Omental fat pad (tissue), 3 donors: ENCODE measurements at regions not wholly inside any gene's neighbourhood (a gene's known extent, or its start where the extent isn't known, plus 50 kb on each side); places are given as distances from the start of the nearest gene placed in this dataset.

Source experiments
- ATAC-seq: fragments of 150-250 bp; one replicate; pipeline ENCODE4 v1.9.1; 2016; ENCODE audit warnings: mild to moderate bottlenecking, moderate library complexity; ENCODE audit not compliant: low FRiP score
- DNase-seq: peaks from one replicate; pipeline ENCODE4 v3.0.0-alpha.2; 2019; ENCODE audit warnings: low spot score
- CTCF ChIP-seq, 3 donors: fragments of 450-650 bp; IDR thresholded peaks; one replicate each; pipeline ENCODE4 v1.5.1; 2016 to 2017; ENCODE audit warnings: antibody characterized with exemption in 3 of 3, mild to moderate bottlenecking in 3 of 3, moderate library complexity in 2 of 3

- TF ChIP-seq CTCF (IDR thresholded peaks at IDR 0.05) = no peak
- no peak for ATAC-seq
- no peak for DNase-seq
These were observed 188.5 kb upstream of the TMEM132C start for GRCh38 chr12:128078301-128078971.

- TF ChIP-seq CTCF (IDR thresholded peaks at IDR 0.05) = no peak
- no peak for DNase-seq
- ATAC-seq = no peak
These were observed 187.5 kb upstream of the TMEM132C start for GRCh38 chr12:128079446-128079845.

GRCh38 chr12:128083132-128083729 is 183.7 kb upstream of the TMEM132C start:
- ATAC-seq (no peak), DNase-seq (no peak)
- TF ChIP-seq CTCF (IDR thresholded peaks at IDR 0.05) = no peak

GRCh38 chr12:128088926-128089325 is 178.0 kb upstream of the TMEM132C start:
- DNase-seq (no peak), ATAC-seq (no peak)
- TF ChIP-seq CTCF (IDR thresholded peaks at IDR 0.05) = no peak

GRCh38 chr12:128089961-128090360 is 177.0 kb upstream of the TMEM132C start:
- ATAC-seq (no peak), DNase-seq (no peak)
- no peak for TF ChIP-seq CTCF (IDR thresholded peaks at IDR 0.05)

GRCh38 chr12:128091101-128091720 is 175.8 kb upstream of the TMEM132C start:
- DNase-seq = no peak
- no peak for TF ChIP-seq CTCF (IDR thresholded peaks at IDR 0.05)
- no peak for ATAC-seq

GRCh38 chr12:128091951-128092382 is 175.0 kb upstream of the TMEM132C start:
- no peak for TF ChIP-seq CTCF (IDR thresholded peaks at IDR 0.05)

More at GRCh38 chr12:128091951-128092382, 175.0 kb upstream of the TMEM132C start:
- DNase-seq (no peak), ATAC-seq (no peak)
